ENCODE measurements at regions not wholly inside any gene's neighbourhood (a gene's known extent, or its start where the extent isn't known, plus 50 kb on each side); places are given as distances from the start of the nearest gene placed in this dataset.

DNA sequence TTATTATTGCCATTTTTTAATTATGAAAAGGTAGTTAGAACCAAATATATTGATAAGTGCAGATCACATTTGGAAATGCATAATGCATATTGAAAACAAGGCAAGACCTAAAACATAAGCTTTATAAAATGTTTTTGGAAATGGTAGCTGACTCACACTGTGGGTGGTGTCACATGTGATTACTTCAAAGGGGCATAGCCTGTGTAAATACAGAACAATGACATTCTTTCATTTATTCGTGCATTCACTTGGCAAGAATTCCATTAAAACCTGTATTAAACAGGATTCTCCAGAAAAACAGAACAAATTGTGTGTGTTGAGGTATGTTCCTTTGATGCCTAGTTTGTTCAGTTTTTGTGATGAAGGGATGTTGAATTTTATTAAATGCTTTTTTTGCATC lies 427.3 kb upstream of the ST6GAL2 start:
- no peak for DNase-seq (ENCODE audit: low spot score)

DNA sequence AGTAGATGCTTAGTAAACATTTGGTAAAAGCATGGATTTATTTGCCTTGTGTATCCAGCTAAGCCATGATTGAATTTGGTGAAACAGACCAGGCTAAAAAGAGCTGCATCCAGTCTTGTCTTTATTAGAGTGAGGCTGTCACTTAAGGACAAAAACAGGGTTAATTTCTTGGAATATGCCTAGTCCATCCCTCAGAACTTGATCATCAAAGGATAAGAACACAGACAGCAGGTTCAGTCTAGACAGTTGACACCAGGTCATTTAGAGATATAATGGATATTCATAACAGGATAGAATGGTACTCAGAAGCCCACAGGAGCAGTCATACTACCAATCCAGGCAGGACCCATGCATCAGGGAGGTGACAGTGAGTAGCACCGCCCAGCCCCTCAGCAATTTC lies 434.9 kb upstream of the ST6GAL2 start:
- no peak for DNase-seq (ENCODE audit: low spot score)

DNA sequence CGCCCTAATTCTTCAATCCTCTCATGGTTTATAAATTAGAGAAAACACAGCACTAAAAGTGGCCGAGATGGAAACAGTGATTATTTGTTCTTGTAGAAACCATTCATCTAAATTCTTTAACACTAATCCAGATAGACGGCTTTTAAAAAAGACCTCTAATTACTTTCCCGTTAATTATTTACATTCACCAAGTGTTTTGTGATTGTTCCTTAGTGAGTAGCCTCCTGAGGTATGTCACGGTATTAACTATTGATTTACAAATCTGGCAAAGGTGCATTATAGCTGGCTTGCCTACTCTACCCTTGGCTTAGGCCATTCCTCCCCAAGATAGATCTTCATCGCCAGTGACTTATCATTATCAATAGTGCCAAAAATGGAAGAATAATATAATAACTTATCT lies 436.4 kb upstream of the ST6GAL2 start:
- DNase-seq (ENCODE audit: low spot score): peak; percentile 42

DNA sequence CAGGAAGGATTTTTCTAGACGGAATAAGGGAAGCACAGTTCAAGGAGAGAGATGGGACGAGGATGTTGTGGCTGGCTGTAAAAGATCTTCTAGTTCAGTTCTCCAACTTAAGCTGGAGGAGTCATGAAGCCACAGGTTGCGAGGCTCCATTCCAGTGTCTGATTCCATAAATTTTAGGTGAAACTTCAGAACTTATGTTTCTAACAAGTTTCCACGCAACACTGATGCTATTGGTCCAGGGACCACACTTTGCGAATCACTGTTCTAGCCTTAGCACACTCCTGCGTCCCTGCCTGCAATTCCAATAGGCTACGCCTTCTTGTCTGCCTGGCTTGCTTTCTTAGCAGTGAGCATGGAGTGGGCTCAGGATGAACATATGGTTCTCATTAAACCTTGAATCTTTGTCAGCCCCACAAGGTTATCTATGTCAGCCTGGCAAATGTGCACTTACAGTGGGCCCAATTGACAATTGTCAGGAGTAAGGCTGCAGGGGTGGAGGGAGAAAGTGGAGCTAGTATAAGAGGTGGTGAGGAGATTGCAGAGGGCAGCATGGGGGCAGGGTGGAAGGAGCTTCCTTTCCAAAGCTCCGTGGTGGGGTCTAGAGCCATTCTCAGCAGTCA lies 438.1 kb upstream of the ST6GAL2 start:
- no peak for DNase-seq (ENCODE audit: low spot score)

DNA sequence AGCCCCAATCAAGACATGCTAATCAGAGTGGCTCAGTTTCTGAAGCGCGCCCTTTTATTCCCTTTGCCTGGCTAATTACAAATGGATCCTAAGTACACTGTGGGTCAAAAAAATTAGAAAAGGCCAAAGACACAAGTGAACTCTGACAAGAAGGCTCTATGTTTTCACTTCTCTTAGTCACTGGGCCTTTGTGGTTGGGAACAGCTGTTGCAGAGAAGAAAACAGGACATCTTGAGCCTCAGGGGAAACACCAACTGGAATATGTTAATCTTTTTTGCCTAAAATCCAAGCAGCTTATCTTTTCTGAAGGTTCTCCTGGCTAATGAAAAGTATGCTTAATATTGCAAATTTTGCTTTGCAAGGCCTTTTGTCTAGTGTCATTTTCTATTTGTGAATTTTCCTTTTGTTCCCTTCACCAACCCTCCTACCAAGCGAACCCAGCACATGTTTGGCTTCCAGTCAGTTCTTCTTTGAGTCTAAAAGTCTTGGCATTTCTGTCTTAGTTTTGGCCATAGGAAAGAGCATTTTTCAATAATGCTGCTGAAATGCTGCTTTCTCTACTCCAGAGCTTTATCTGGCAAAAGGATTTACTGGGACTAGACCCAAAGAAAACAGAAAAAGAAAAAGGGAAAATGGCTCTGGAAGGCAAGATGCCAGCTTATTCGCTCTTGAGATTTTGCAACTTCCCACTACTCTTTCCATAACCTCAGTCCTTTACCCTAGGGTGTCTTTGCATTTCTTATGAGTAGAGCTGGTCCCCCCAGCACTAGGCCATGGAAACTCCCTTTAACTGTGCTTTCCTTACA lies 440.2 kb upstream of the ST6GAL2 start:
- DNase-seq (ENCODE audit: low spot score): no peak

DNA sequence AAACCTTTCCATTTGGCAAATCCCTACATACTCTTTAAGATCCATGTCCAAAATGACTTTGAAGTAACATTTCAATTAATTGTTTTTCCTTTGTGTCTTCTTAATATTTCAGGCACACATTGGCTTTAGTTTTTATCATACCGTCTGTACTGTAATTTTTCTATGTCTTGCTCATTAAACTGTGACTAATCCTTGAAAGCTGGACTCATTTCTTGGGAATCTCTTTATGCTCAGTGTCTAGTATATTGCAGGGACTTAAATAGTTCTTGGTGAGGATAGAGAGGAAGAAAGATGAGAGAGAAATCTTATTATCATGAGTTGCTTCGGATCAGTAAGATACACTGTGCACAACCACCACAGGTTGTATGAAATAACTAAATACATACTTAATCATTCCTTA lies 448.3 kb upstream of the ST6GAL2 start:
- DNase-seq (ENCODE audit: low spot score): peak; percentile 11

DNA sequence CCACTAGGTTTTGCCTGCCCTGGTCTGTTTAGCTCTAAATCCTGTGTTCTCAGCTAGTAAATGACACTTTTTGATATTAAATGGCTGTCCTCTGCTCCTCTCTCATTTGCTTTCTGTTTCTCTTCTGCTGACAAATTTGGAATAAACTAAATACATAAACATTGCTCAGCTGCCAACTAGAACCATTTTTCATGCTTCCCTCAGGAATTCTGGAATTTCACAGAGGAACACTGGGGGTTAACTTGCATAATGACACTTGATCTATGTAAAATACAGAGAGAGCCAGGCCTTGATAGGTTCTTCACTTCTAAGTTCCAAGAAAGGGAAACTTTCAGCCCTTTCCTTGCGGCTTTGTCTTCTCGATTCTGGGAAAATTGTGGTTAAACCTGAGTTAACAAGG lies 450.6 kb upstream of the ST6GAL2 start:
- DNase-seq (ENCODE audit: low spot score): no peak

DNA sequence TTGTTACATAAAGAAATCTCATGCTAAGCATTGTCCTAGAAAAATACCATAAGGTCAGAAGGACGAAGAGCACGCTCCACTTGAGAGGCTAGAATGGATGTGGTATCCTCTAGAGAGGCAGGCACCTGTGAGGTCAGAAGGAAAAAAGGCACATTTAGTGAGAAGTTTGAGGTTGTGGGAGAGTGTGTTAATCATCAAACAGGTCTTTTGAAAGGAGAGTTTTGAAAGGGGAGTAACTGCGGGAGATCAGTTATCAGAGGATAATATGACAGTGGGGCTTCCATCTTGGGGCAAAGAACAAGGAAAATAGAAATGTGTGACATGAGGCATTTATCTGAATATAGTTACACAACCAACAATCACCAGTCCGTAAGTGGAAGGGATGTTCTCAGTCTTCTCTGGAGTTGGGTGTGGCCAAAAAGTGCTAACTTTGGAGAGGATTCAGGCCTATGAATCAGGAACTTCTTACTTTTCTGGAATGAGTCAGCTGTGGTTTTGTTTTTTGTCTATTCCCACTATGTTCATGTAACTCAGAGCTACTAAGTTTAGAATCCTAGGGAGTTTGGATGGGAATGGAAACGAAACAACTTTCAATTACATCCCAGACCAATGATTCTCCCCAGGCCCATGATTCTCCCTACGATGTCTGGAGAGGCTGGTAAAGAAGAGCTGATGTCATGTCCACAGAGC lies 451.4 kb upstream of the ST6GAL2 start:
- DNase-seq (ENCODE audit: low spot score): peak; percentile 74

DNA sequence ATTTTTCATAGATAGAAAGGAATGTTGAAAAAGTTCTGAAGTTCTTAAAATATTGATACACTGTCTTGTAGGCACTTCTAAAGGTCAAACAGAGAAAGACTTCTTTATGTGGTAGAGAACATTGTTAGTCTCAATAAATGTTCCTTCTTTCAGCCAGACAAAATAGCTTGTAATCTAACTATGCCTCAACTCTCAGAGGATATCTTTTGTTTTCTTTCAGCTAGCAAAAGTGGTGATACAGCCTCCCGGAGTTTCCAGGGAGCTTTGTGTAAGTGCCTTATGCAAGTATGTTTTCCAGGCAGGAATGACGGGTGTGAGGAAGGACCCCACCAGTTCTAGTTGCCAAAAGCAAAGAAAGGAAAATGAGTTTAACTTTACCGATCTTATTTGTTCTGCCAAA lies 452.1 kb upstream of the ST6GAL2 start:
- DNase-seq (ENCODE audit: low spot score): no peak

DNA sequence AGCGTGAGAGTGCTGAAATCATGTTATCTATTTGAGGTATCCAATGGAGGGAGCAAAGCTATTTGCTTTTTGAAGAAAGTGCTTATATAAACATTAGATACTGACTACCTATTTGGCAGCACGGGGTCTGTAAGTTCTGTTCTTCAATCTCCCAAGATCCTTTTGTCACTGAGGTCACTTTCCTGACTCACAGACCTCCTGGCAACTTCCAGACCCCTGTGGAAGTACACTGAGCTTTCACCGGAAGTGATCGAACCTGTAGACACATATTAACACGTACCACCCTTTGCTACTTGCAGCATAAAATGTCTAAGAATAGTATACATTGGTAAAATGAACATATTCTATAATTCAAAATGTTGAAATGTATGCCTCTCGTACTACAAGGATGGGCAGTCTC lies 452.6 kb upstream of the ST6GAL2 start:
- no peak for DNase-seq (ENCODE audit: low spot score)

DNA sequence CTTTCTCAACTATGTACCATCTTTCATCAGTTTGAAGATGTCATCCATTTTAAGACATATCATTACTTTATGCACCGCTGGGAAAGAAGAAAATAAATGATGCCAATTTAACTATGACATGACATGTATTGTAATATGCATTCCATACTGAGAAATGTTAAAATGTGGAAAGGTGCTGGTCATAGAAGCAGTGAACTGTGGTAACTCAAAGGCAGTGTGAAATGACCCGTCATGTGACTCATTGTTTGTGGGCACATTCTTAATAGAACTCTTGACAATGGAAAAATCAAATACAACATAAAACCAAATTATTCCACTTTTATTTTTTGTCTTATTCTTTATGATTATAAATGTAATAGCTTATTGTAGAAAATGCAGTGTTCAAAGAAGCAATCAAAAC lies 455.0 kb upstream of the ST6GAL2 start:
- peak; percentile 39 for DNase-seq (ENCODE audit: low spot score)

DNA sequence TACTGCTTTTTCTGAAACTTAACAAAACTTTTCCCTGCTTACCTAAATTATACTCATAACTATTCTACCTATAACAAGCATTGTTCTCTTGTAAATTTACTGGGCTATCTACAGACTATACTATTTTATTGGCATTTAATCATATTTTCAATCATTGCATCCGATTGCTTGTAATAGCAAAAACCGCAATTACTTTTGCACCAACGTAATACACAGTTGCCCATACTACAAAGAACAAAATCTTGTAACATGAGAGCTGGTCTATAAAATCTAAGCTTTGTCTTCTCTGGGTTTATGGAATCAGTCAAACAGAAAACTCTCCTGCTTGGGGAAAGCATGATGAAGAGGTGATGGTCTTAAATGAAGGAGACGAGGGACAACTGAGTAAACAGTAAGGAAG lies 463.4 kb upstream of the ST6GAL2 start:
- no peak for DNase-seq (ENCODE audit: low spot score)

DNA sequence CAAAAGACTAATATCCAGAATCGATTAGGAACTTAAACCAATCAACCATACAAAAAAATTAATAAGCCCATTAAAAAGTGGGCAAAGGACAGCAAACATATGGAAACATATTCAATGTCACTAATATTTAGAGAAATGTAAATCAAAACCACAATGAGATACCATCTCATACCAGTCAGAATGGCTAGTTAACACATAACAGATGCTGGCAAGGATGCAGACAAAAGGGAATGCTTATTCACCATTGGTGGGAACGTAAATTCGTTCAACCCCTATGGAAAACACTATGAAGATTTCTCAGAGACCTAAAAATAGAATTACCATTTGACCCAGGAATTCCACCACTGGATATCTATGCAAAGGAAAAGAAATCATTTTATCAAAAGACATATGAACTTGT lies 468.2 kb upstream of the ST6GAL2 start:
- no peak for DNase-seq (ENCODE audit: low spot score)

DNA sequence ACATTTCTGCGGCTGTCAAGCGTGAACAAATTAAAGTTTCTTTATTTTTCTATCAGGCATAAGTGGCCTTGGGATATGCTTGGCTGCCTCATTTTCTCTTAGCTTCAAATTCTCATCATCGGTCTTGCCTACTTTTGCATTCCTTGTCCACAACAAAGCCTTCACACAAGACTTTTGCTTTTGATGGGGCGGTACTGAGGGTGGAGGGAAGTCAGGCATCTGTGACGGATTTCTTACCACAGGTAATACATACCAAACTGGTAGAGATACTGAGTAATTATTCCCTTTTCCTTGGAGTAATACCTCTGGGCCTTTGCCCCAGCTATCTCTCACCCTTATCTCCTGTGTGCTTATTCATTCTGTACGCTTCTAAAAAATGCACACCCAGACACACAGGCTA lies 468.3 kb upstream of the RGPD4 start:
- peak; percentile 86 for DNase-seq (ENCODE audit: low spot score)

DNA sequence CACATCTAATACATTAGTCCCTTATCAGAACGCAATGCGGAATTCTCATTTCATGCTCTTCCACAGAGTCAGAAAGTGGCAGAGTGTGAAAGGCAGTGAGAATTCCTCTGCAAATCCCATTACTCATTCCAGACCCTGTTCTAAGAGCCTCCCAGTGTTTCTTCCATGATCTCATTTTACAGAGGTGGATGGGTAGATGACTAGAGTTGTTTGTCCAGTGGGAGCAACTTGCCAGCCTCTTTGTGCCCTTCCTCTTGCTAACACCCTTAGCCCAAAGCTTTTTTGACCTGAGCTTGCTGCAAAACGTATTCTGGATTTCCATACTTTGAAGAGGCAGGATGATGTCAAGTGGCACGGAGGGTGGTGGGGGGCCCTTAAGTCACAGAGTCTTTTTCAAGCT lies 467.7 kb upstream of the RGPD4 start:
- peak; percentile 42 for DNase-seq (ENCODE audit: low spot score)

DNA sequence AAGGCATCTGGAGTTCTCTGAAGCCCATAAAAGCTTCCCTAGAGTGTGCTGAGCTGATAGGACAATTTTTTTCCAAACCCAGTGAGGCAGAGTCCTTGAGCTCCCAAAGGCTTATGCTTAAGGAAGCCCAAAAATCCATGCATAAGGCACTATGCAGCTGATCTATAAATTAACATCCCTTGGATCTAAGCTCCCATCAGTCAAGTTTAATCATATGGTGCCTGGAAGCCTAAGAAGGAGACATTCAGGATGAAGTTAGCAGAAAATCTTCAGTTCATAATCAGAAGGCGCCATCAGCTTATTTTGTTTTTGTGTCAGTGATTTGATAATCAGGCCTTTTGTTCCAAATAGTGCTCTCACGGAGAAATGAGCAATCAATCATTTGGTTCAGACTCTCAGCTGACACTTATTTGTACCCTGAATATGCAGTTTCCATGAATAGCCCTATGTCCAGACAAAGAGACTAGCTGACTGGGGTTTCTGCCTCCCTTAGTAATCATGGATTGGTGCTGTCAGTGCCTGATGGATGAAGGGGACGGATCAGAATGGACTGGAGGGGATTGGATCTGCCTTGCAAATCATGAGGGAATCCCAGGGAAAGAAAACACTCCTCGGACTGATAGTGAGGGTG lies 464.8 kb upstream of the RGPD4 start:
- DNase-seq (ENCODE audit: low spot score): no peak

DNA sequence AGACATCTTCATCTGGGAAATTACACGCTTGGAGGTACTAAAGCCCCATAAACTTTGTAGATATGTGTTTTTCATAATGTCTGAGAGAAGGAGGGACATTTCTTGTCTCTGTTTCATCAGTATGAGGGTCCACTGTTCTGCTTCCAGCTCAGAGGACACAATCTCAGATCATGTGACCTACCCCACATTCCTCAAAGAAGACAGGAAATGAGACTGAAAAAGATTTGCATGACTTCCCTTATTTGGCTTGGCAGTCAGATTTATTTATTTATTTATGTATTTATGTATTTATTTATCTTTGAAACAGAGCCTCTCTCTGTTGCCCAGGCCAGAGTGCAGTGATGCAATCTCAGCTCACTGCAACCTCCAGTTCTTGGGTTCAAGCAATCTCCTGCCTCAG lies 463.7 kb upstream of the RGPD4 start:
- peak; percentile 36 for DNase-seq (ENCODE audit: low spot score)

DNA sequence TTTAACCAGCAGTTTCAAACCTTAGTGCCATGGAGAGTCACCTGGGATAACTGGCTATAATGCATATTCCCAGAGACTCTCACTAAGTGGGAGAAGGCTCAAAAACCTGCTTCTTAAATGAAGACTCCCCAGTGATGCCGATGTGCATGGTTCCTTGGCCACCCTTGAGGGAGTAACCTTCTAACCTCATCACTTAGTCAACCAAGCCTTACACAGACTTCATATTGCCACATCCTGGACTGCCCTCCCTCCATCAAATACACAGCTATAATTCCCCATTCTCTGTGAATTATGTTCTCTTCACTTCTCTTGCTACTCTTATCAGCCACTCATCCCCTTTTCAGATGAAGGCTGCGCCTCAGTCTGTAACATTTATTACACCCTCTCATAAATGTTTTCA lies 462.9 kb upstream of the RGPD4 start:
- peak; percentile 25 for DNase-seq (ENCODE audit: low spot score)

DNA sequence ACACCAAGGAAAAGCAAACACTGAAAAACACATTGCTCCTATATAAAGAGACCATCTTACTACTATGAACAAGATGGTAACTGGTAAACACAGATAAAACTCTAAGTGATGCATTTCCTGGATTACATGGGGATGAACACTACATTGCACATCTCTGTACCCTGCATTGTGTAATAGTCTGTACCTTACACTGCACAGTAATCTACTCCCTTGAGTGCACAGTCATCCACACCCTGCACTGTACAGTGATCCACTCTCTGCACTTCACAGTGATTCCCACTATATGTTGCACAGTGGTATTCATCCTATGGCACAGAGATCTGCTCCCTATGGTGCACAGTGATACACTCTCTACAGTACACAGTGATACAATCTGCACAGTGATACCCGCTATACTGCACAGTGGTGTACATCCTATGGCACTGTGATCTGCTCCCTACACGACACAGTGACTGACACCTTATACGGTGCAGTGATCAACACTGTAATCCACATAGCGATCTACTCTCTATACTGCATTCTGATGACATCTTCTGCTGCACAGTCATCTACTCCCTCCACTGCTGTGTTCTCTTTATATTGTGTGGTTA lies 462.2 kb upstream of the RGPD4 start:
- peak; percentile 5 for DNase-seq (ENCODE audit: low spot score)

DNA sequence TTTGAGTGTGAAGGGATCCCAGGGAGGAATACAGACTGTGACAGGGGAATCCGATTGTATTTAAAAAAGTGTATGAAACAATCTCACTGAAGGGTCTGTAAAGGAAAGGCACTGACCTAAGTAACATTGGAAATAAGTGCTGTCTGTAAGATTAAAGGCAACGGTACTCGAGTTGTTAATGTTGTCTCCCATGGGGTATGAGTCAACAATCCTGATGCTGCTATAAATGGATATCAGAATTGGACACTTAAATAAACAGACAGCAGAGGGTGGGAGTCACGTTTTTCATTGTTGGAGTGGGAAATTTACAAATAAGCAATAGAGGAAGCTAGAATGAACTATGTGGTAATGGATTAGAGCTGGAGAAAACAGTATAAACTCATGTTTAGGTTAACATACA lies 452.4 kb upstream of the RGPD4 start:
- DNase-seq (ENCODE audit: low spot score): no peak

DNA sequence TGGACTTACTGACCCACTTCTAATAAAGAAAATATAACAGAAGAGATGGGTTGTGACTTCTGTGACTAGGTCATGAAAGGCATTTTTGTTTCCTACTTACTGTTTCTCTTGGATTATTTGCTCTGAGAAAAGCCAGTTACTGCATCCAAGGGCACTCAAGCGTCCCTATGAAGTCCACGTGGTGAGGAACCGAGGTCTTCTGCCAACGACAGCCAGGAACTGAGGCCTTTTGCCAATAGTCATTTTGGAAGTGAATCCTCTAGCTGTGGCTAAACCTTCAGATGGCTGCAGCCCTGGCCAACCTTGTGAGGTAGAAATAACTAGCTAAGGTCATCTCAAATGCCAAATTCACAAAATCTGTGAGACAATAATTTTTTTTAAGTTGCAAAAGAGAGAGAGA lies 449.8 kb upstream of the RGPD4 start:
- peak; percentile 8 for DNase-seq (ENCODE audit: low spot score)

DNA sequence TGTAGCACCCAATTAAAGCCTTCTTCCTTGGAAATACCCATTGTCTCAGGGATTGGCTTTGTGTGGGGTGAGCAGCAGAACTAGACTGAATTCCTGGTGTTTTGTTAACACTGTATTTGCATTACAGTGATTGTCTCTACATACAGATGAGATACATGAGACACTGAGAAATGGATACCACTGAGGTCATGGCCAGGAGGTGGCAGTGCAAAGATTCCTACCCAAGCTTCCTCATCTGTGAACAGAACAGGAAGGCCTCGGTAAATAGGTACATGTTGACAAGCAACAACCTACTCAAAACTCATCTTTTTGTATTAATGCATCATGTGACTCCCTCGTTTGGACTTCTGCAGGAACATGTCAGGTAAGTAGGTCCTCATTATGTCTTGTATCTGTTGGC lies 445.8 kb upstream of the RGPD4 start:
- DNase-seq (ENCODE audit: low spot score): no peak

DNA sequence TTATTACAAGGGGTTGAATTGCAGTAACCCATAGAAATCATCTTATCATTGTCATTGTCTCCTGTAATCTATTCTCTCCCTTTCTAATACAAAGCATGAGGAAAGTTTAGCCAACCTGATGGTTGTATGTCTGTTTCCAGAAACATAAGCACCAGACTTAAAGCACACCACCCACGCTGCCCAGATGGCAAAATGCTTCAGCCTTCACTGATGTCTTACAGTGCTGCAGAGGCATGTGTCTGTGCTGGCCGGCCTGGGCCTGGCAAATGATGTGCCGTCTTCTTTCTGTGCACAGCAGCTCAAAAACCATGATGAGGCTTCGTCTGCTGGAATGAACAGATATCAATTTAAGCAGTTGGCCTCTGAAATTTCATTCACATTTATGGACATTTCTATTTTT lies 443.0 kb upstream of the RGPD4 start:
- no peak for DNase-seq (ENCODE audit: low spot score)

Data from kidney tubule cell (primary cell).